GM23338 (cell line): ENCODE measurements at regions not wholly inside any gene's neighbourhood (a gene's known extent, or its start where the extent isn't known, plus 50 kb on each side); places are given as distances from the start of the nearest gene placed in this dataset.

ENCODE experiments used
- CREB1 ChIP-seq: fragments of 250-450 bp; sonication (Bioruptor Pico); IDR thresholded peaks from 2 replicates; pipeline ENCODE4 v1.5.0; 2020; ENCODE audit warnings: low read depth, mild to moderate bottlenecking, moderate library complexity
- CTCF ChIP-seq, 2 experiments: fragments of 200-600 bp in 1 of 2; sonication (generic) in 1 of 2; conservative IDR thresholded peaks; 2 replicates each; pipeline versions ENCODE4 v1.5.1 to v1.6.1; 2016 to 2017; ENCODE audit warnings: antibody characterized with exemption in 2 of 2, low read depth in 2 of 2, mild to moderate bottlenecking in 2 of 2, moderate library complexity in 1 of 2
- ETS1 ChIP-seq: IDR thresholded peaks from 2 replicates; pipeline ENCODE4 v1.6.1; 2016; ENCODE audit warnings: antibody characterized with exemption
- EZH2 ChIP-seq: fragments of 200-600 bp; sonication (generic); IDR thresholded peaks from one replicate; pipeline ENCODE4 v1.8.0; 2017; ENCODE audit warnings: antibody characterized with exemption, mild to moderate bottlenecking, low read depth; ENCODE audit not compliant: unreplicated experiment
- EZH2phosphoT487 ChIP-seq: fragments of 200-600 bp; sonication (generic); IDR thresholded peaks from one replicate; pipeline ENCODE4 v1.8.1; 2018; ENCODE audit warnings: antibody characterized with exemption; ENCODE audit not compliant: unreplicated experiment
- JUNB ChIP-seq: IDR thresholded peaks from one replicate; pipeline ENCODE4 v1.6.1; 2016; ENCODE audit warnings: antibody characterized with exemption; ENCODE audit not compliant: unreplicated experiment
- NANOG ChIP-seq: IDR thresholded peaks from 2 replicates; pipeline ENCODE4 v1.6.1; 2016; ENCODE audit warnings: antibody characterized with exemption, borderline replicate concordance
- POLR2AphosphoS5 ChIP-seq: IDR thresholded peaks from 2 replicates; pipeline ENCODE4 v1.6.1; 2016; ENCODE audit warnings: antibody characterized with exemption, low read depth
- REST ChIP-seq: IDR thresholded peaks from one replicate; pipeline ENCODE4 v1.6.1; 2018; ENCODE audit warnings: antibody characterized with exemption; ENCODE audit not compliant: unreplicated experiment
- STAT1 ChIP-seq: IDR thresholded peaks from one replicate; pipeline ENCODE4 v1.6.1; 2016; ENCODE audit warnings: antibody characterized with exemption; ENCODE audit not compliant: unreplicated experiment
- ZNF114 ChIP-seq: fragments of 250-450 bp; sonication (Bioruptor Pico); IDR thresholded peaks from 2 replicates; pipeline ENCODE4 v1.5.0; 2020; ENCODE audit warnings: mild to moderate bottlenecking, moderate library complexity
- ZNF331 ChIP-seq: fragments of 250-450 bp; sonication (Bioruptor Pico); IDR thresholded peaks from 2 replicates; pipeline ENCODE4 v1.5.0; 2020; ENCODE audit warnings: low read depth, mild to moderate bottlenecking, moderate library complexity
- ZNF462 ChIP-seq: fragments of 250-450 bp; sonication (Bioruptor Pico); IDR thresholded peaks from 2 replicates; pipeline ENCODE4 v1.5.0; 2020; ENCODE audit warnings: mild to moderate bottlenecking, moderate library complexity

- no peak for TF ChIP-seq EZH2
- TF ChIP-seq CTCF (conservative IDR thresholded peaks at IDR 0.05; ENCODE audit: low read depth in 2 of 2), result no peak
- TF ChIP-seq POLR2AphosphoS5, result no peak
- no peak for TF ChIP-seq NANOG
- TF ChIP-seq EZH2phosphoT487, result no peak
- TF ChIP-seq REST, result no peak
- no peak for TF ChIP-seq STAT1
- no peak for TF ChIP-seq ZNF331 (CRISPR knock-in tag)
- TF ChIP-seq CREB1 (CRISPR knock-in tag), result no peak
- TF ChIP-seq ETS1, result no peak
- TF ChIP-seq ZNF114 (CRISPR knock-in tag), result no peak
- TF ChIP-seq ZNF462 (CRISPR knock-in tag), result no peak
- no peak for TF ChIP-seq JUNB
These were observed 163.0 kb downstream of the ABCA8 start for GRCh38 chr17:68792042-68792685.
